GM12878 (cell line): ENCODE measurements at regions not wholly inside any gene's neighbourhood (a gene's known extent, or its start where the extent isn't known, plus 50 kb on each side); places are given as distances from the start of the nearest gene placed in this dataset.

Experiments
- ATAC-seq: fragments of 200-7000 bp; cut with Tn5 transposase; 3 replicates; pipeline ENCODE4 v1.9.1; 2020; ENCODE audit warnings: mild to moderate bottlenecking, moderate library complexity
- BruUV-seq: library from RNA; stranded (reverse); fragments of 400-500 nt; replicated peaks from 2 replicates; lab custom pipeline; 2021; lab: Mats Ljungman, UMichigan
- CTCF ChIA-PET: fragments of 300-600 bp; sonication (Branson Sonifier 250); formaldehyde crosslinking; extraction: SDS; loops from one replicate; lab custom pipeline; 2021; ENCODE audit warnings: inconsistent platforms; lab: Yijun Ruan, JAX
- POLR2A ChIA-PET: fragments of 350-600 bp; formaldehyde crosslinking; extraction: SDS; loops from one replicate; lab custom pipeline; 2021; ENCODE audit warnings: inconsistent platforms; lab: Charles Lee
- RAD21 ChIA-PET: fragments of 300-600 bp; sonication (Branson Sonifier 250); formaldehyde crosslinking; loops from one replicate; lab custom pipeline; 2023; ENCODE audit warnings: antibody characterized with exemption; ENCODE audit not compliant: unreplicated experiment; lab: Charles Lee
- SMC1A ChIA-PET: fragments of 300-600 bp; sonication (Branson Sonifier 250); formaldehyde crosslinking; loops from one replicate; lab custom pipeline; 2023; ENCODE audit not compliant: unreplicated experiment, uncharacterized antibody; lab: Charles Lee
- DNase-seq: peaks from one replicate; pipeline ENCODE4 v3.0.0-alpha.2; 2011; ENCODE audit warnings: low read depth, low spot score
- FAIRE-seq: peaks from 3 replicates; lab custom pipeline; 2011; peaks lifted over from hg19 to GRCh38; lab: Jason Lieb, UNC
- H2AFZ ChIP-seq: 2 replicates; pipeline ENCODE4 v1.6.0; 2011; ENCODE audit warnings: low read depth, low read length, control low read depth; ENCODE audit not compliant: control insufficient read depth
- H3K27ac ChIP-seq: 2 replicates; pipeline ENCODE4 v1.5.1; 2011; ENCODE audit warnings: control low read depth; ENCODE audit not compliant: control insufficient read depth, insufficient read depth
- H3K27me3 ChIP-seq, 2 experiments: replicated peaks in 1 of 2; 2 replicates each; pipeline versions ENCODE4 v1.6.0 to v1.6.1; 2011; ENCODE audit warnings: low read length in 1 of 2; ENCODE audit not compliant: control insufficient read depth in 2 of 2, insufficient read depth in 2 of 2
- H3K36me3 ChIP-seq, 2 experiments: 2 replicates each; pipeline ENCODE4 v1.5.1; 2011; ENCODE audit warnings: low read length in 1 of 2; ENCODE audit not compliant: control insufficient read depth in 2 of 2, insufficient read depth in 2 of 2
- H3K4me1 ChIP-seq: 2 replicates; pipeline ENCODE4 v1.6.1; 2011; ENCODE audit warnings: mild to moderate bottlenecking, low read length, moderate library complexity, mixed read lengths; ENCODE audit not compliant: control insufficient read depth, insufficient read depth
- H3K4me2 ChIP-seq: 2 replicates; pipeline ENCODE4 v1.6.0; 2011; ENCODE audit warnings: control low read depth; ENCODE audit not compliant: control insufficient read depth, insufficient read depth
- H3K4me3 ChIP-seq: fragments of 200-600 bp; sonication (generic); 2 replicates; pipeline ENCODE4 v1.5.1; 2016
- H3K79me2 ChIP-seq: 2 replicates; pipeline ENCODE4 v1.6.0; 2011; ENCODE audit warnings: low read length; ENCODE audit not compliant: control insufficient read depth, insufficient read depth
- H3K9ac ChIP-seq: 2 replicates; pipeline ENCODE4 v1.8.0; 2011; ENCODE audit warnings: low read length, control low read depth, mixed read lengths; ENCODE audit not compliant: control insufficient read depth, insufficient read depth
- H3K9me3 ChIP-seq: replicated peaks from 3 replicates; pipeline ENCODE4 v1.5.1; 2011; ENCODE audit warnings: mild to moderate bottlenecking, low read length; ENCODE audit not compliant: control insufficient read depth, insufficient read depth
- H4K20me1 ChIP-seq: 2 replicates; pipeline ENCODE4 v1.6.0; 2011; ENCODE audit not compliant: control insufficient read depth, insufficient read depth
- CBFB ChIP-seq: IDR thresholded peaks from 2 replicates; pipeline ENCODE4 v1.6.1; 2016; ENCODE audit warnings: antibody characterized with exemption, low read depth
- ELK1 ChIP-seq: IDR thresholded peaks from 2 replicates; pipeline ENCODE4 v1.6.1; 2012; ENCODE audit warnings: low read depth, low read length, improper control_type of control experiment
- NR2C2 ChIP-seq: IDR thresholded peaks from 2 replicates; pipeline ENCODE4 v1.6.1; 2011; ENCODE audit warnings: borderline replicate concordance, low read depth; ENCODE audit not compliant: control insufficient read depth, insufficient read length
- RAD21 ChIP-seq: IDR thresholded peaks from 2 replicates; pipeline ENCODE4 v1.6.1; 2011; ENCODE audit warnings: mild to moderate bottlenecking, low read depth, low read length, moderate library complexity; ENCODE audit not compliant: insufficient read depth
- RB1 ChIP-seq: fragments of 450-650 bp; formaldehyde crosslinking; IDR thresholded peaks from 2 replicates; pipeline ENCODE4 v1.6.1; 2017; ENCODE audit warnings: mild to moderate bottlenecking, borderline replicate concordance
- USF1 ChIP-seq: IDR thresholded peaks from 2 replicates; pipeline ENCODE4 v1.6.1; 2011; ENCODE audit warnings: borderline replicate concordance, low read depth, mild to moderate bottlenecking, moderate library complexity, mixed read lengths, low read length; ENCODE audit not compliant: insufficient read depth; ENCODE audit errors: extremely low read length
- WRNIP1 ChIP-seq: IDR thresholded peaks from 2 replicates; pipeline ENCODE4 v1.6.1; 2011; ENCODE audit warnings: low read depth, low read length, improper control_type of control experiment, borderline replicate concordance
- WGBS: methylation state at CpG from one replicate; pipeline ENCODE4 v1.1.6; 2016; ENCODE audit warnings: low lambda C conversion rate; ENCODE audit not compliant: insufficient replicate concordance, insufficient coverage; ENCODE audit errors: missing lambda C conversion rate; 5-methylcytosine and 5-hydroxymethylcytosine counted together
- in situ Hi-C: fragments of 300-500 bp; cut with MboI; formaldehyde crosslinking; loops from 9 replicates; pipeline ENCODE4 v1.14.3; 2018; ENCODE audit warnings: mixed read lengths
- intact Hi-C: fragments of 100-400 bp; cut with micrococcal nuclease; formaldehyde crosslinking; loops from one replicate; pipeline ENCODE4 v1.14.2; 2022; ENCODE audit not compliant: unreplicated experiment

- Histone ChIP-seq H2AFZ (no peak overlapping the region), H3K9ac (no peak overlapping the region), H3K27ac (no peak overlapping the region), H3K9me3 (no peaks in the 10 kb centered on the region), H3K36me3 (no peaks in the 10 kb centered on the region), H3K27me3 (0 out of 4 replicates have a peak, but pooled peaks cover 0 to 2% of the 10 kb centered on the region in 2 experiments), H3K4me1 (no peaks in the 10 kb centered on the region), H3K4me3 (no peak overlapping the region), H4K20me1 (no peaks in the 10 kb centered on the region)
- WGBS, result 27% methylated on average over 3 of the region's 3 CpGs
- in situ Hi-C loops, result loop anchor here (5.0 kb wide), 1 partner anchor 120 kb away; no protein-coding TSS in a partner anchor
- ChIA-PET CTCF (interaction anchor here (2.3 to 19.3 kb wide), 7 partner anchors 9 to 532 kb away, joined by 7 to 843 read pairs (median 50); partner anchors contain the start of gene IL12A), RAD21 (interaction anchor here (11.3 kb wide), 1 partner anchor 126 kb away, joined by 387 read pairs; no protein-coding TSS in a partner anchor), SMC1A (interaction anchor here (0.6 to 22.1 kb wide), 6 partner anchors 9 to 778 kb away, joined by 3 to 589 read pairs (median 115); partner anchors contain the start of gene IL12A)
- intact Hi-C loops, result loop anchor here (5.0 to 10.0 kb wide), 3 partner anchors 55 to 342 kb away; partner anchors contain the start of gene C3orf80
- no TSS peak for BruUV-seq
- TF ChIP-seq RAD21 (no peak), WRNIP1 (no peak), RB1 (no peak), USF1 (no peak), NR2C2 (no peak), CBFB (no peak), ELK1 (no peak)
- TF ChIP-seq, all 136 proteins: peak for 0
- no peaks in the 10 kb centered on the region for H3K79me2 ChIP-seq
- no peak overlapping the region for H3K4me2 ChIP-seq
- FAIRE-seq (no peak), ATAC-seq (no peak), DNase-seq (no peak)
- POLR2A ChIA-PET, result no interaction called here
These were observed 106.3 kb upstream of the IL12A start for GRCh38 chr3:159882367-159882766.
